ENCODE measurements at regions not wholly inside any gene's neighbourhood (a gene's known extent, or its start where the extent isn't known, plus 50 kb on each side); places are given as distances from the start of the nearest gene placed in this dataset.

DNA sequence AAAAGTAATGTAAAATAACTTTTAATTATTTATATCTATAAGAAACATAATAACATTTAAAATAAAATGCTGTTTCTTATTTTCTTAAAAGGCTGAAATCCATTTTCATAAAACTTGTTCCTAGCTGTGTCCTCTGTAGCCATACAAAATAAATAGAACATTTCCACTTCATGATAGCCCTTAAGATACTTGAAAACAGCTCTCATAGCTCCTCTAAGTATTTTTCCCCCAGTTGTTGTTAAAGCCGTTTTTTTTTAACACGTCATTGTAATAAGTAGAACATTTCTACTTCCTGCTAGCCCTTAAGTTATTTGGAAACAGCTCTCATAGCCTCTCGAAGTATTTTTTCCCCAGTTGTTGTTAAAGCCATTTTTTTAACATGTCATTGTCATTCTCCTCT lies 97.3 kb upstream of the SOX3 start:
- no peak overlapping the region for H2BK20ac ChIP-seq (ENCODE audit: low read depth, low read length, poor library complexity, severe bottlenecking)
- H2BK15ac ChIP-seq (ENCODE audit: low read depth, low read length), result no peak overlapping the region
- H3K4me3 Mint-ChIP-seq, result no peak overlapping the region
- no peaks in the 10 kb centered on the region for H3K79me2 ChIP-seq (ENCODE audit: insufficient read depth, low read length)
- H2BK120ac ChIP-seq (ENCODE audit: low read depth, low read length, poor library complexity, severe bottlenecking), result no peak overlapping the region
- H3K56ac ChIP-seq (ENCODE audit: insufficient read length, low read depth, low read length), result no peak overlapping the region
- no peak overlapping the region for H3K18ac ChIP-seq (ENCODE audit: insufficient read length, low read depth, low read length)
- H3K4me1 Mint-ChIP-seq, result no peaks in the 10 kb centered on the region
- H3K4me1 ChIP-seq (ENCODE audit: insufficient read depth, low read length), result no peaks in the 10 kb centered on the region
- no peak overlapping the region for H2BK5ac ChIP-seq (ENCODE audit: insufficient read length, low read length)
- H3K23me2 ChIP-seq (ENCODE audit: insufficient read length, low read depth, low read length, poor library complexity, severe bottlenecking), result no peaks in the 10 kb centered on the region
- no peak overlapping the region for H2AFZ ChIP-seq (ENCODE audit: low read length)
- H3K27ac Mint-ChIP-seq, result no peak overlapping the region
- no peak overlapping the region for H3K9ac ChIP-seq (ENCODE audit: extremely low read depth, insufficient read length, low read length)
- no peaks in the 10 kb centered on the region for H3K79me1 ChIP-seq (ENCODE audit: insufficient read depth, low read depth, low read length, poor library complexity, severe bottlenecking)
- H3T11ph ChIP-seq (ENCODE audit: low read length), result no peak overlapping the region
- no peak overlapping the region for H4K5ac ChIP-seq (ENCODE audit: insufficient read length, low read depth, low read length)
- H3K4me2 ChIP-seq (ENCODE audit: insufficient read depth, insufficient read length, low read length), result no peak overlapping the region
- H4K20me1 ChIP-seq (ENCODE audit: control insufficient read depth, insufficient read depth, insufficient read length), result no peaks in the 10 kb centered on the region
- H3K23ac ChIP-seq (ENCODE audit: insufficient read length, low read depth, low read length), result no peak overlapping the region
- no peak overlapping the region for H2BK12ac ChIP-seq (ENCODE audit: insufficient read length, low read depth, low read length)
- DNase-seq, result no peak
- no CpG with 5 or more reads among the region's 3 CpGs for WGBS (ENCODE audit: extremely low coverage, insufficient read length, low lambda C conversion rate)
- no peak overlapping the region for H3K27ac ChIP-seq (ENCODE audit: insufficient read length, low read depth, low read length)
- H3K4ac ChIP-seq (ENCODE audit: low read depth, low read length), result no peak overlapping the region
- peaks cover 0 to 5% (median 0%) of the 10 kb centered on the region in 3 experiments; a peak in 3 of 7 replicates for H3K36me3 Mint-ChIP-seq (ENCODE audit: insufficient read depth in 1 of 3, low read depth in 3 of 3)
- peaks cover 0 to 6% of the 10 kb centered on the region in 2 experiments; a peak in 3 of 5 replicates for H3K9me3 Mint-ChIP-seq
- no peaks in the 10 kb centered on the region for H3K27me3 ChIP-seq (ENCODE audit: insufficient read depth, low read length)
- H3K14ac ChIP-seq (ENCODE audit: insufficient read depth, low read length), result no peak overlapping the region
- H3K27me3 Mint-ChIP-seq (ENCODE audit: low read depth), result no peaks in the 10 kb centered on the region
- H4K91ac ChIP-seq (ENCODE audit: insufficient read length, low read depth, low read length), result no peak overlapping the region
- no peaks in the 10 kb centered on the region for H3K9me3 ChIP-seq (ENCODE audit: control insufficient read depth, low read depth, low read length)
- H2AK5ac ChIP-seq (ENCODE audit: insufficient read length, low read length), result no peak overlapping the region
- TF ChIP-seq, protein P1, sequence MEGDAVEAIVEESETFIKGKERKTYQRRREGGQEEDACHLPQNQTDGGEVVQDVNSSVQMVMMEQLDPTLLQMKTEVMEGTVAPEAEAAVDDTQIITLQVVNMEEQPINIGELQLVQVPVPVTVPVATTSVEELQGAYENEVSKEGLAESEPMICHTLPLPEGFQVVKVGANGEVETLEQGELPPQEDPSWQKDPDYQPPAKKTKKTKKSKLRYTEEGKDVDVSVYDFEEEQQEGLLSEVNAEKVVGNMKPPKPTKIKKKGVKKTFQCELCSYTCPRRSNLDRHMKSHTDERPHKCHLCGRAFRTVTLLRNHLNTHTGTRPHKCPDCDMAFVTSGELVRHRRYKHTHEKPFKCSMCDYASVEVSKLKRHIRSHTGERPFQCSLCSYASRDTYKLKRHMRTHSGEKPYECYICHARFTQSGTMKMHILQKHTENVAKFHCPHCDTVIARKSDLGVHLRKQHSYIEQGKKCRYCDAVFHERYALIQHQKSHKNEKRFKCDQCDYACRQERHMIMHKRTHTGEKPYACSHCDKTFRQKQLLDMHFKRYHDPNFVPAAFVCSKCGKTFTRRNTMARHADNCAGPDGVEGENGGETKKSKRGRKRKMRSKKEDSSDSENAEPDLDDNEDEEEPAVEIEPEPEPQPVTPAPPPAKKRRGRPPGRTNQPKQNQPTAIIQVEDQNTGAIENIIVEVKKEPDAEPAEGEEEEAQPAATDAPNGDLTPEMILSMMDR (conservative IDR thresholded peaks at IDR 0.05), result no peak
- H4K8ac ChIP-seq (replicated peaks; ENCODE audit: insufficient read length, low read depth, low read length), result no peak overlapping the region

All from H9 (cell line).